22Rv1 (cell line): ENCODE measurements at regions not wholly inside any gene's neighbourhood (a gene's known extent, or its start where the extent isn't known, plus 50 kb on each side); places are given as distances from the start of the nearest gene placed in this dataset.

Experiments
- H3K27ac ChIP-seq: fragments of 450-650 bp; 2 replicates; pipeline ENCODE4 v1.5.1; 2017
- CTCF ChIP-seq: fragments of 450-650 bp; IDR thresholded peaks from 2 replicates; pipeline ENCODE4 v1.5.1; 2017; ENCODE audit warnings: mild to moderate bottlenecking
- ZFX ChIP-seq: fragments of 450-650 bp; IDR thresholded peaks from 2 replicates; pipeline ENCODE4 v1.6.1; 2017; ENCODE audit warnings: antibody characterized with exemption, borderline replicate concordance

GRCh38 chr4:132934911-132935310, 214.2 kb upstream of the PCDH10 start:
- no peak overlapping the region for H3K27ac ChIP-seq
- TF ChIP-seq CTCF (no peak), ZFX (no peak)

- TF ChIP-seq ZFX (no peak), CTCF (no peak)
- H3K27ac ChIP-seq: no peak overlapping the region
Observed at GRCh38 chr4:132955146-132955545, 193.9 kb upstream of the PCDH10 start.

- TF ChIP-seq CTCF (no peak), ZFX (no peak)
- H3K27ac ChIP-seq: no peak overlapping the region
Observed at GRCh38 chr4:132956962-132957361, 192.1 kb upstream of the PCDH10 start.

- no peak for TF ChIP-seq ZFX
- TF ChIP-seq CTCF: no peak
- no peak overlapping the region for H3K27ac ChIP-seq
Observed at GRCh38 chr4:132958457-132959263, 190.4 kb upstream of the PCDH10 start.

- TF ChIP-seq ZFX: no peak
- no peak for TF ChIP-seq CTCF
- H3K27ac ChIP-seq: no peak overlapping the region
Observed at GRCh38 chr4:132981611-132982010, 167.5 kb upstream of the PCDH10 start.

GRCh38 chr4:132982151-132982550, 166.9 kb upstream of the PCDH10 start:
- no peak overlapping the region for H3K27ac ChIP-seq
- TF ChIP-seq CTCF: no peak
- no peak for TF ChIP-seq ZFX

GRCh38 chr4:132991111-132991510, 158.0 kb upstream of the PCDH10 start:
- TF ChIP-seq CTCF (no peak), ZFX (no peak)
- no peak overlapping the region for H3K27ac ChIP-seq
